IgD-negative memory B cell (primary cell): ENCODE measurements at regions not wholly inside any gene's neighbourhood (a gene's known extent, or its start where the extent isn't known, plus 50 kb on each side); places are given as distances from the start of the nearest gene placed in this dataset.
A peak's percentile ranks its signal among the peaks of the same experiment; 100 is the strongest.

Experiments
- H3K27ac Mint-ChIP-seq, 3 donors: one replicate each; pipeline ENCODE4 v1.8.0; 2020 to 2022; ENCODE audit warnings: mild to moderate bottlenecking in 3 of 3, mixed read lengths in 3 of 3, moderate library complexity in 1 of 3
- H3K27me3 Mint-ChIP-seq: one replicate; pipeline ENCODE4 v1.8.0; 2021; ENCODE audit warnings: mixed read lengths
- H3K36me3 Mint-ChIP-seq: one replicate; pipeline ENCODE4 v1.8.0; 2020; ENCODE audit warnings: mild to moderate bottlenecking, mixed read lengths
- H3K4me1 Mint-ChIP-seq, 3 donors: one replicate each; pipeline ENCODE4 v1.8.0; 2020 to 2022; ENCODE audit warnings: mixed read lengths in 3 of 3, mild to moderate bottlenecking in 1 of 3
- H3K4me3 Mint-ChIP-seq, 4 donors: one replicate each; pipeline ENCODE4 v1.8.0; 2020 to 2022; ENCODE audit warnings: mild to moderate bottlenecking in 4 of 4, mixed read lengths in 4 of 4, moderate library complexity in 3 of 4
- H3K9me3 Mint-ChIP-seq, 3 donors: one replicate each; pipeline ENCODE4 v1.8.0; 2020 to 2021; ENCODE audit warnings: mixed read lengths in 3 of 3, mild to moderate bottlenecking in 1 of 3

GRCh38 chr6:164109770-164110140, 695.2 kb downstream of the QKI start:
- H3K9me3 Mint-ChIP-seq = no peaks in the 10 kb centered on the region
- H3K4me1 Mint-ChIP-seq = no peaks in the 10 kb centered on the region
- peaks cover 7% of the 10 kb centered on the region for H3K27me3 Mint-ChIP-seq
- no peak overlapping the region for H3K27ac Mint-ChIP-seq
- H3K36me3 Mint-ChIP-seq = no peaks in the 10 kb centered on the region
- H3K4me3 Mint-ChIP-seq = no peak overlapping the region

GRCh38 chr6:164108869-164109769, 694.6 kb downstream of the QKI start:
- H3K27ac Mint-ChIP-seq = no peak overlapping the region
- peaks cover 7% of the 10 kb centered on the region for H3K27me3 Mint-ChIP-seq
- no peaks in the 10 kb centered on the region for H3K9me3 Mint-ChIP-seq
- no peak overlapping the region for H3K4me3 Mint-ChIP-seq
- no peaks in the 10 kb centered on the region for H3K4me1 Mint-ChIP-seq
- no peaks in the 10 kb centered on the region for H3K36me3 Mint-ChIP-seq

GRCh38 chr6:164108092-164108491, 693.6 kb downstream of the QKI start:
- Mint-ChIP-seq H3K27ac (no peak overlapping the region), H3K9me3 (no peaks in the 10 kb centered on the region), H3K4me3 (no peak overlapping the region), H3K27me3 (peaks cover 7% of the 10 kb centered on the region), H3K36me3 (no peaks in the 10 kb centered on the region), H3K4me1 (no peaks in the 10 kb centered on the region)

GRCh38 chr6:164107297-164107995, 692.9 kb downstream of the QKI start:
- Mint-ChIP-seq H3K27ac (no peak overlapping the region), H3K36me3 (no peaks in the 10 kb centered on the region), H3K4me1 (no peaks in the 10 kb centered on the region), H3K27me3 (peaks cover 7% of the 10 kb centered on the region), H3K4me3 (no peak overlapping the region), H3K9me3 (no peaks in the 10 kb centered on the region)

GRCh38 chr6:164106345-164106769, 691.8 kb downstream of the QKI start:
- H3K36me3 Mint-ChIP-seq = no peaks in the 10 kb centered on the region
- no peak overlapping the region for H3K4me3 Mint-ChIP-seq
- peaks cover 0 to 2% (median 0%) of the 10 kb centered on the region in 3 donors for H3K9me3 Mint-ChIP-seq
- no peaks in the 10 kb centered on the region for H3K4me1 Mint-ChIP-seq
- H3K27me3 Mint-ChIP-seq = peaks cover 7% of the 10 kb centered on the region
- no peak overlapping the region for H3K27ac Mint-ChIP-seq

GRCh38 chr6:164105705-164106104, 691.2 kb downstream of the QKI start:
- Mint-ChIP-seq H3K4me3 (no peak overlapping the region), H3K9me3 (peaks cover 0 to 2% (median 0%) of the 10 kb centered on the region in 3 donors), H3K36me3 (no peaks in the 10 kb centered on the region), H3K27me3 (peaks cover 6% of the 10 kb centered on the region), H3K4me1 (no peaks in the 10 kb centered on the region), H3K27ac (no peak overlapping the region)

- no peak overlapping the region for H3K4me3 Mint-ChIP-seq
- peaks cover 0 to 6% (median 0%) of the 10 kb centered on the region in 3 donors for H3K9me3 Mint-ChIP-seq
- no peaks in the 10 kb centered on the region for H3K36me3 Mint-ChIP-seq
- H3K27ac Mint-ChIP-seq = no peak overlapping the region
- H3K27me3 Mint-ChIP-seq = no peaks in the 10 kb centered on the region
- no peaks in the 10 kb centered on the region for H3K4me1 Mint-ChIP-seq
Observed at GRCh38 chr6:164104432-164104831, 689.9 kb downstream of the QKI start.

- H3K9me3 Mint-ChIP-seq = peaks cover 0 to 6% (median 0%) of the 10 kb centered on the region in 3 donors
- no peak overlapping the region for H3K27ac Mint-ChIP-seq
- H3K4me3 Mint-ChIP-seq = no peak overlapping the region
- H3K36me3 Mint-ChIP-seq = no peaks in the 10 kb centered on the region
- H3K4me1 Mint-ChIP-seq = no peaks in the 10 kb centered on the region
- H3K27me3 Mint-ChIP-seq = no peaks in the 10 kb centered on the region
Observed at GRCh38 chr6:164102693-164103092, 688.2 kb downstream of the QKI start.

- H3K4me1 Mint-ChIP-seq = no peaks in the 10 kb centered on the region
- no peaks in the 10 kb centered on the region for H3K36me3 Mint-ChIP-seq
- H3K27ac Mint-ChIP-seq = no peak overlapping the region
- H3K9me3 Mint-ChIP-seq = peaks cover 0 to 6% (median 0%) of the 10 kb centered on the region in 3 donors
- no peaks in the 10 kb centered on the region for H3K27me3 Mint-ChIP-seq
- no peak overlapping the region for H3K4me3 Mint-ChIP-seq
Observed at GRCh38 chr6:164101859-164102258, 687.3 kb downstream of the QKI start.

GRCh38 chr6:164099269-164099865, 684.8 kb downstream of the QKI start:
- Mint-ChIP-seq H3K4me3 (peak overlapping the region in 1 of 4 donors; percentile 70), H3K27ac (no peak overlapping the region), H3K9me3 (peaks cover 0 to 8% (median 1%) of the 10 kb centered on the region in 3 donors), H3K4me1 (peaks cover 0 to 1% (median 0%) of the 10 kb centered on the region in 3 donors), H3K27me3 (no peaks in the 10 kb centered on the region), H3K36me3 (no peaks in the 10 kb centered on the region)

GRCh38 chr6:164098857-164099267, 684.3 kb downstream of the QKI start:
- H3K27ac Mint-ChIP-seq = no peak overlapping the region
- peaks cover 0 to 8% (median 1%) of the 10 kb centered on the region in 3 donors for H3K9me3 Mint-ChIP-seq
- H3K4me1 Mint-ChIP-seq = peaks cover 0 to 1% (median 0%) of the 10 kb centered on the region in 3 donors
- H3K36me3 Mint-ChIP-seq = no peaks in the 10 kb centered on the region
- H3K4me3 Mint-ChIP-seq = no peak overlapping the region
- no peaks in the 10 kb centered on the region for H3K27me3 Mint-ChIP-seq

- H3K9me3 Mint-ChIP-seq = peaks cover 0 to 8% (median 1%) of the 10 kb centered on the region in 3 donors
- H3K36me3 Mint-ChIP-seq = no peaks in the 10 kb centered on the region
- H3K27me3 Mint-ChIP-seq = no peaks in the 10 kb centered on the region
- H3K4me3 Mint-ChIP-seq = no peak overlapping the region
- no peak overlapping the region for H3K27ac Mint-ChIP-seq
- H3K4me1 Mint-ChIP-seq = peaks cover 0 to 1% (median 0%) of the 10 kb centered on the region in 3 donors
Observed at GRCh38 chr6:164097551-164098398, 683.3 kb downstream of the QKI start.

- H3K4me1 Mint-ChIP-seq = peaks cover 0 to 1% (median 0%) of the 10 kb centered on the region in 3 donors
- H3K27ac Mint-ChIP-seq = no peak overlapping the region
- peaks cover 0 to 8% (median 1%) of the 10 kb centered on the region in 3 donors for H3K9me3 Mint-ChIP-seq
- no peak overlapping the region for H3K4me3 Mint-ChIP-seq
- no peaks in the 10 kb centered on the region for H3K36me3 Mint-ChIP-seq
- no peaks in the 10 kb centered on the region for H3K27me3 Mint-ChIP-seq
Observed at GRCh38 chr6:164097056-164097455, 682.5 kb downstream of the QKI start.

- H3K4me3 Mint-ChIP-seq = no peak overlapping the region
- H3K4me1 Mint-ChIP-seq = peaks cover 0 to 1% (median 0%) of the 10 kb centered on the region in 3 donors
- H3K9me3 Mint-ChIP-seq = peaks cover 0 to 2% (median 1%) of the 10 kb centered on the region in 3 donors
- no peaks in the 10 kb centered on the region for H3K27me3 Mint-ChIP-seq
- peak overlapping the region in 1 of 3 donors; percentile 4 for H3K27ac Mint-ChIP-seq
- no peaks in the 10 kb centered on the region for H3K36me3 Mint-ChIP-seq
Observed at GRCh38 chr6:164095056-164095455, 680.5 kb downstream of the QKI start.
